Astrocyte (in vitro differentiated cells and primary cell): ENCODE measurements at regions not wholly inside any gene's neighbourhood (a gene's known extent, or its start where the extent isn't known, plus 50 kb on each side); places are given as distances from the start of the nearest gene placed in this dataset.
A peak's percentile ranks its signal among the peaks of the same experiment; 100 is the strongest.

Experiments
- DNase-seq: peaks from one replicate; pipeline ENCODE4 v3.0.0-alpha.2; 2010; ENCODE audit warnings: low read depth
- FAIRE-seq: peaks from 2 replicates; lab custom pipeline; 2011; peaks lifted over from hg19 to GRCh38; lab: Jason Lieb, UNC
- H2AFZ ChIP-seq: 2 replicates; pipeline ENCODE4 v1.6.0; 2012; ENCODE audit warnings: low read depth, low read length, inconsistent platforms
- H3K27ac ChIP-seq: 2 replicates; pipeline ENCODE4 v1.5.1; 2011; ENCODE audit warnings: low read depth, low read length, inconsistent platforms
- H3K27me3 ChIP-seq: 2 replicates; pipeline ENCODE4 v1.6.0; 2011; ENCODE audit warnings: low read length, inconsistent platforms; ENCODE audit not compliant: insufficient read depth
- H3K36me3 ChIP-seq: 2 replicates; pipeline ENCODE4 v1.5.1; 2011; ENCODE audit warnings: low read length, inconsistent platforms; ENCODE audit not compliant: insufficient read depth
- H3K4me1 ChIP-seq: 2 replicates; pipeline ENCODE4 v1.5.1; 2011; ENCODE audit warnings: low read length, inconsistent platforms; ENCODE audit not compliant: insufficient read depth
- H3K4me2 ChIP-seq: 2 replicates; pipeline ENCODE4 v1.6.0; 2012; ENCODE audit warnings: low read length, inconsistent platforms
- H3K4me3 ChIP-seq: 2 replicates; pipeline ENCODE4 v1.5.1; 2011; ENCODE audit warnings: low read depth, mild to moderate bottlenecking, low read length, inconsistent platforms; ENCODE audit not compliant: insufficient read depth
- H3K79me2 ChIP-seq: 2 replicates; pipeline ENCODE4 v1.6.0; 2012; ENCODE audit warnings: mild to moderate bottlenecking, low read length, inconsistent platforms; ENCODE audit not compliant: insufficient read depth
- H3K9ac ChIP-seq: 2 replicates; pipeline ENCODE4 v1.6.0; 2012; ENCODE audit warnings: mild to moderate bottlenecking, low read length, inconsistent platforms
- H3K9me3 ChIP-seq: 2 replicates; pipeline ENCODE4 v1.5.1; 2012; ENCODE audit warnings: low read depth, mild to moderate bottlenecking, low read length, inconsistent platforms; ENCODE audit not compliant: insufficient read depth
- H4K20me1 ChIP-seq: 2 replicates; pipeline ENCODE4 v1.6.0; 2012; ENCODE audit warnings: low read length, inconsistent platforms; ENCODE audit not compliant: insufficient read depth
- H3K27ac Mint-ChIP-seq: one replicate; pipeline ENCODE4 v1.8.0; 2021; ENCODE audit warnings: mild to moderate bottlenecking, mixed read lengths; ENCODE audit not compliant: unreplicated experiment
- H3K27me3 Mint-ChIP-seq: one replicate; pipeline ENCODE4 v1.8.0; 2021; ENCODE audit warnings: low read depth, mixed read lengths; ENCODE audit not compliant: unreplicated experiment
- H3K36me3 Mint-ChIP-seq: one replicate; pipeline ENCODE4 v1.8.0; 2021; ENCODE audit warnings: low read depth, mixed read lengths; ENCODE audit not compliant: unreplicated experiment
- H3K4me1 Mint-ChIP-seq: one replicate; pipeline ENCODE4 v1.8.0; 2021; ENCODE audit warnings: low read depth, mixed read lengths; ENCODE audit not compliant: unreplicated experiment
- H3K4me3 Mint-ChIP-seq: one replicate; pipeline ENCODE4 v1.8.0; 2021; ENCODE audit warnings: mild to moderate bottlenecking, moderate library complexity, mixed read lengths; ENCODE audit not compliant: unreplicated experiment
- H3K9me3 Mint-ChIP-seq: one replicate; pipeline ENCODE4 v1.8.0; 2021; ENCODE audit warnings: mild to moderate bottlenecking, mixed read lengths; ENCODE audit not compliant: unreplicated experiment
- EZH2 ChIP-seq: IDR thresholded peaks from 2 replicates; pipeline ENCODE4 v1.6.1; 2012; ENCODE audit warnings: mild to moderate bottlenecking, low read length, inconsistent platforms; ENCODE audit not compliant: insufficient read depth
- TF ChIP-seq, protein P1 (sequence below): IDR thresholded peaks from 2 replicates; pipeline ENCODE4 v1.5.1; 2011; ENCODE audit warnings: low read depth, mild to moderate bottlenecking, inconsistent platforms, low read length, moderate library complexity; ENCODE audit not compliant: insufficient read depth

- H3K36me3 ChIP-seq = no peaks in the 10 kb centered on the region
- H3K9ac ChIP-seq = no peak overlapping the region
- H3K4me1 ChIP-seq = peaks cover 8% of the 10 kb centered on the region
- peak overlapping the region; percentile 58 for H3K4me2 ChIP-seq
- FAIRE-seq = no peak
- Mint-ChIP-seq H3K4me1 (peaks cover 5% of the 10 kb centered on the region), H3K4me3 (no peak overlapping the region), H3K9me3 (no peaks in the 10 kb centered on the region), H3K36me3 (no peaks in the 10 kb centered on the region), H3K27ac (no peak overlapping the region), H3K27me3 (no peaks in the 10 kb centered on the region)
- no peak overlapping the region for H3K4me3 ChIP-seq
- no peak overlapping the region for H2AFZ ChIP-seq
- H3K27me3 ChIP-seq = no peaks in the 10 kb centered on the region
- peak; percentile 80 for DNase-seq
- H3K9me3 ChIP-seq = no peaks in the 10 kb centered on the region
- no peaks in the 10 kb centered on the region for H3K79me2 ChIP-seq
- no peaks in the 10 kb centered on the region for H4K20me1 ChIP-seq
- H3K27ac ChIP-seq = no peak overlapping the region
- TF ChIP-seq, protein P1, sequence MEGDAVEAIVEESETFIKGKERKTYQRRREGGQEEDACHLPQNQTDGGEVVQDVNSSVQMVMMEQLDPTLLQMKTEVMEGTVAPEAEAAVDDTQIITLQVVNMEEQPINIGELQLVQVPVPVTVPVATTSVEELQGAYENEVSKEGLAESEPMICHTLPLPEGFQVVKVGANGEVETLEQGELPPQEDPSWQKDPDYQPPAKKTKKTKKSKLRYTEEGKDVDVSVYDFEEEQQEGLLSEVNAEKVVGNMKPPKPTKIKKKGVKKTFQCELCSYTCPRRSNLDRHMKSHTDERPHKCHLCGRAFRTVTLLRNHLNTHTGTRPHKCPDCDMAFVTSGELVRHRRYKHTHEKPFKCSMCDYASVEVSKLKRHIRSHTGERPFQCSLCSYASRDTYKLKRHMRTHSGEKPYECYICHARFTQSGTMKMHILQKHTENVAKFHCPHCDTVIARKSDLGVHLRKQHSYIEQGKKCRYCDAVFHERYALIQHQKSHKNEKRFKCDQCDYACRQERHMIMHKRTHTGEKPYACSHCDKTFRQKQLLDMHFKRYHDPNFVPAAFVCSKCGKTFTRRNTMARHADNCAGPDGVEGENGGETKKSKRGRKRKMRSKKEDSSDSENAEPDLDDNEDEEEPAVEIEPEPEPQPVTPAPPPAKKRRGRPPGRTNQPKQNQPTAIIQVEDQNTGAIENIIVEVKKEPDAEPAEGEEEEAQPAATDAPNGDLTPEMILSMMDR = no peak
- no peak for TF ChIP-seq EZH2
These were observed 76.7 kb upstream of the HS3ST1 start for GRCh38 chr4:11505221-11505971.

GRCh38 chr4:11503166-11503565, 74.5 kb upstream of the HS3ST1 start:
- TF ChIP-seq EZH2 = no peak
- TF ChIP-seq, protein P1 = no peak
- no peaks in the 10 kb centered on the region for H3K27me3 Mint-ChIP-seq
- no peak overlapping the region for H2AFZ ChIP-seq
- H3K4me3 ChIP-seq = no peak overlapping the region
- H3K9me3 ChIP-seq = no peaks in the 10 kb centered on the region
- H3K27me3 ChIP-seq = no peaks in the 10 kb centered on the region
- no peaks in the 10 kb centered on the region for H3K36me3 Mint-ChIP-seq
- FAIRE-seq (no peak), DNase-seq (no peak)
- no peak overlapping the region for H3K27ac Mint-ChIP-seq
- H3K9ac ChIP-seq = no peak overlapping the region
- H3K4me1 Mint-ChIP-seq = peaks cover 10% of the 10 kb centered on the region
- H3K27ac ChIP-seq = no peak overlapping the region
- no peak overlapping the region for H3K4me3 Mint-ChIP-seq
- H4K20me1 ChIP-seq = no peaks in the 10 kb centered on the region
- H3K4me1 ChIP-seq = peaks cover 12% of the 10 kb centered on the region
- no peaks in the 10 kb centered on the region for H3K79me2 ChIP-seq
- no peak overlapping the region for H3K4me2 ChIP-seq
- H3K9me3 Mint-ChIP-seq = no peaks in the 10 kb centered on the region
- H3K36me3 ChIP-seq = no peaks in the 10 kb centered on the region

GRCh38 chr4:11497972-11498371, 69.3 kb upstream of the HS3ST1 start:
- H3K9ac ChIP-seq = no peak overlapping the region
- Mint-ChIP-seq H3K4me1 (peaks cover 26% of the 10 kb centered on the region), H3K27ac (peak overlapping the region; percentile 64), H3K4me3 (peak overlapping the region; percentile 4), H3K36me3 (no peaks in the 10 kb centered on the region), H3K9me3 (peaks cover 2% of the 10 kb centered on the region), H3K27me3 (no peaks in the 10 kb centered on the region)
- TF ChIP-seq, protein P1 = no peak
- TF ChIP-seq EZH2 = no peak
- H3K9me3 ChIP-seq = no peaks in the 10 kb centered on the region
- H3K4me2 ChIP-seq = no peak overlapping the region
- H3K27me3 ChIP-seq = no peaks in the 10 kb centered on the region
- FAIRE-seq (no peak), DNase-seq (no peak)
- no peak overlapping the region for H3K4me3 ChIP-seq
- H2AFZ ChIP-seq = no peak overlapping the region
- no peaks in the 10 kb centered on the region for H3K79me2 ChIP-seq
- H3K36me3 ChIP-seq = no peaks in the 10 kb centered on the region
- H4K20me1 ChIP-seq = no peaks in the 10 kb centered on the region
- peaks cover 9% of the 10 kb centered on the region for H3K4me1 ChIP-seq
- H3K27ac ChIP-seq = no peak overlapping the region
